ENCODE measurements at regions not wholly inside any gene's neighbourhood (a gene's known extent, or its start where the extent isn't known, plus 50 kb on each side); places are given as distances from the start of the nearest gene placed in this dataset.

- H3K27ac Mint-ChIP-seq: no peak overlapping the region
- H3K27me3 Mint-ChIP-seq: peaks cover 43% of the 10 kb centered on the region
- H3K4me3 Mint-ChIP-seq: no peak overlapping the region
- no peaks in the 10 kb centered on the region for H3K4me1 Mint-ChIP-seq (ENCODE audit: low read depth)
- DNase-seq: no peak
- no peaks in the 10 kb centered on the region for H3K9me3 Mint-ChIP-seq
- H3K36me3 Mint-ChIP-seq (ENCODE audit: low read depth): no peaks in the 10 kb centered on the region
Measured at GRCh38 chr10:44020322-44021111, 364.4 kb downstream of the CXCL12 start.

- no peaks in the 10 kb centered on the region for H3K4me1 Mint-ChIP-seq (ENCODE audit: low read depth)
- no peaks in the 10 kb centered on the region for H3K36me3 Mint-ChIP-seq (ENCODE audit: low read depth)
- no peak overlapping the region for H3K4me3 Mint-ChIP-seq
- H3K9me3 Mint-ChIP-seq: no peaks in the 10 kb centered on the region
- H3K27me3 Mint-ChIP-seq: peaks cover 39% of the 10 kb centered on the region
- no peak overlapping the region for H3K27ac Mint-ChIP-seq
- no peak for DNase-seq
Measured at GRCh38 chr10:44017483-44018145, 367.3 kb downstream of the CXCL12 start.

GRCh38 chr10:44016589-44017482 lies 368.1 kb downstream of the CXCL12 start:
- H3K36me3 Mint-ChIP-seq (ENCODE audit: low read depth): no peaks in the 10 kb centered on the region
- DNase-seq: no peak
- no peaks in the 10 kb centered on the region for H3K9me3 Mint-ChIP-seq
- no peak overlapping the region for H3K4me3 Mint-ChIP-seq
- no peaks in the 10 kb centered on the region for H3K4me1 Mint-ChIP-seq (ENCODE audit: low read depth)
- H3K27ac Mint-ChIP-seq: no peak overlapping the region
- H3K27me3 Mint-ChIP-seq: peaks cover 32% of the 10 kb centered on the region

GRCh38 chr10:44015702-44016500 lies 367.2 kb upstream of the ZNF32 start:
- DNase-seq: no peak
- H3K27me3 Mint-ChIP-seq: peaks cover 24% of the 10 kb centered on the region
- H3K4me1 Mint-ChIP-seq (ENCODE audit: low read depth): peaks cover 7% of the 10 kb centered on the region
- H3K27ac Mint-ChIP-seq: no peak overlapping the region
- H3K9me3 Mint-ChIP-seq: no peaks in the 10 kb centered on the region
- H3K36me3 Mint-ChIP-seq (ENCODE audit: low read depth): no peaks in the 10 kb centered on the region
- no peak overlapping the region for H3K4me3 Mint-ChIP-seq

- Mint-ChIP-seq H3K36me3 (ENCODE audit: low read depth) (no peaks in the 10 kb centered on the region), H3K4me1 (ENCODE audit: low read depth) (peaks cover 8% of the 10 kb centered on the region), H3K9me3 (no peaks in the 10 kb centered on the region), H3K27me3 (peaks cover 20% of the 10 kb centered on the region), H3K4me3 (no peak overlapping the region), H3K27ac (no peak overlapping the region)
- no peak for DNase-seq
Measured at GRCh38 chr10:44014644-44015250, 366.1 kb upstream of the ZNF32 start.

GRCh38 chr10:44013981-44014380 lies 365.3 kb upstream of the ZNF32 start:
- H3K27me3 Mint-ChIP-seq: peaks cover 20% of the 10 kb centered on the region
- no peak for DNase-seq
- no peak overlapping the region for H3K4me3 Mint-ChIP-seq
- H3K9me3 Mint-ChIP-seq: no peaks in the 10 kb centered on the region
- no peak overlapping the region for H3K27ac Mint-ChIP-seq
- H3K4me1 Mint-ChIP-seq (ENCODE audit: low read depth): peaks cover 8% of the 10 kb centered on the region
- H3K36me3 Mint-ChIP-seq (ENCODE audit: low read depth): no peaks in the 10 kb centered on the region

GRCh38 chr10:44012921-44013320 lies 364.2 kb upstream of the ZNF32 start:
- Mint-ChIP-seq H3K9me3 (no peaks in the 10 kb centered on the region), H3K27ac (no peak overlapping the region), H3K36me3 (ENCODE audit: low read depth) (no peaks in the 10 kb centered on the region), H3K4me3 (no peak overlapping the region), H3K27me3 (peaks cover 20% of the 10 kb centered on the region), H3K4me1 (ENCODE audit: low read depth) (peaks cover 8% of the 10 kb centered on the region)
- DNase-seq: no peak

GRCh38 chr10:44011603-44011981 lies 362.9 kb upstream of the ZNF32 start:
- no peaks in the 10 kb centered on the region for H3K9me3 Mint-ChIP-seq
- peaks cover 8% of the 10 kb centered on the region for H3K4me1 Mint-ChIP-seq (ENCODE audit: low read depth)
- no peak overlapping the region for H3K4me3 Mint-ChIP-seq
- no peaks in the 10 kb centered on the region for H3K36me3 Mint-ChIP-seq (ENCODE audit: low read depth)
- no peak overlapping the region for H3K27ac Mint-ChIP-seq
- peaks cover 10% of the 10 kb centered on the region for H3K27me3 Mint-ChIP-seq
- DNase-seq: no peak

GRCh38 chr10:44010873-44011602 lies 362.4 kb upstream of the ZNF32 start:
- Mint-ChIP-seq H3K4me3 (no peak overlapping the region), H3K9me3 (no peaks in the 10 kb centered on the region), H3K27me3 (peaks cover 5% of the 10 kb centered on the region), H3K27ac (no peak overlapping the region), H3K36me3 (ENCODE audit: low read depth) (no peaks in the 10 kb centered on the region), H3K4me1 (ENCODE audit: low read depth) (peaks cover 8% of the 10 kb centered on the region)
- no peak for DNase-seq

- H3K9me3 Mint-ChIP-seq: no peaks in the 10 kb centered on the region
- no peak for DNase-seq
- no peak overlapping the region for H3K27ac Mint-ChIP-seq
- H3K4me3 Mint-ChIP-seq: no peak overlapping the region
- no peaks in the 10 kb centered on the region for H3K36me3 Mint-ChIP-seq (ENCODE audit: low read depth)
- H3K4me1 Mint-ChIP-seq (ENCODE audit: low read depth): peaks cover 8% of the 10 kb centered on the region
- peaks cover under 1% of the 10 kb centered on the region for H3K27me3 Mint-ChIP-seq
Measured at GRCh38 chr10:44009891-44010632, 361.4 kb upstream of the ZNF32 start.

- H3K36me3 Mint-ChIP-seq (ENCODE audit: low read depth): no peaks in the 10 kb centered on the region
- H3K4me3 Mint-ChIP-seq: no peak overlapping the region
- no peak for DNase-seq
- H3K9me3 Mint-ChIP-seq: no peaks in the 10 kb centered on the region
- H3K27me3 Mint-ChIP-seq: peaks cover 3% of the 10 kb centered on the region
- peaks cover 8% of the 10 kb centered on the region for H3K4me1 Mint-ChIP-seq (ENCODE audit: low read depth)
- H3K27ac Mint-ChIP-seq: no peak overlapping the region
Measured at GRCh38 chr10:44008917-44009709, 360.4 kb upstream of the ZNF32 start.

GRCh38 chr10:44008270-44008916 lies 359.7 kb upstream of the ZNF32 start:
- Mint-ChIP-seq H3K27me3 (peaks cover 7% of the 10 kb centered on the region), H3K27ac (no peak overlapping the region), H3K36me3 (ENCODE audit: low read depth) (no peaks in the 10 kb centered on the region), H3K4me3 (no peak overlapping the region), H3K4me1 (ENCODE audit: low read depth) (peaks cover 8% of the 10 kb centered on the region), H3K9me3 (no peaks in the 10 kb centered on the region)
- DNase-seq: no peak
